ENCODE measurements at regions not wholly inside any gene's neighbourhood (a gene's known extent, or its start where the extent isn't known, plus 50 kb on each side); places are given as distances from the start of the nearest gene placed in this dataset.

- Histone ChIP-seq H3K27me3 (ENCODE audit: control insufficient read depth in 1 of 2, insufficient read depth in 2 of 2, low read length in 2 of 2) (no peaks in the 10 kb centered on the region), H3K36me3 (ENCODE audit: insufficient read depth, low read length) (no peaks in the 10 kb centered on the region), H3K4me1 (ENCODE audit: insufficient read depth, low read length) (no peaks in the 10 kb centered on the region), H3K4me3 (ENCODE audit: low read depth in 1 of 2, low read length in 2 of 2) (no peak overlapping the region), H3K27ac (ENCODE audit: low read depth, low read length) (no peak overlapping the region), H3K9ac (ENCODE audit: low read length) (no peak overlapping the region), H3K9me3 (ENCODE audit: low read length) (no peaks in the 10 kb centered on the region)
Observed at GRCh38 chr4:125132729-125133128, 182.0 kb upstream of the FAT4 start.

DNA sequence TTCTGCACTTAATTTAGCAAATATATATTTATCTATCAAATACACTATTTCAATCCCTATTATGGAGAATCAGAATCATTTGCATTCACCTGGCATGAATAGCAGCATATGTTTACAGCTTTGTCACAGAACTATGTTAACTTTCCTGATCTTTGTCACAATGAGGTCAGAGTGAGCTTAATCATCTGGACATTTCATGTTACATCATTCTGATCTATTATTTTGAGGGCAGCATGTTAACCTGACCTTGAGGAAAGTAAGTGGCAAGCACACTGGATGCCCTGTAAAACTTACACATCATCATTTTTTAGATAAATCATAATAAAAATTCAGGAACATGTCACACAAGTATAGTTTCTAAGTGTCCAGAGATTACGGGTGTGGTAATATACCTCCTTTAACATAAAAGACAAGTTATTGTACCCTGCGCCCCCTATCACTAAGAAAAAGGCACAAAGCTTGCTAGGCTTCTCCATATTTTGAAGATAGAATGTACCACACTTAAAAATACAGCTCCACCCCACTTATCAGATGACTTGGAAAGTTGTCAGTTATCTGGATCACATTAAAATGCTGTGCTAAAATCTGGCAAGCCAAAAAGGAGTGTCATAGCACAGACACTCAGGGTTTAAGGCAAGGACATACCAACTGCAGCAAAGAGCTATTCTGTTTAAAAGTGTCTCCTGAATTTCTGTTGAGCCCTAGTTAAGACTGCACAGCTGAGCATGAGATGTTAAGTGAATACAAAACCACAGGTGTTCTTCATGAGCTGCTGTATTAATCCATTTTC is 182.7 kb upstream of the FAT4 start:
- Histone ChIP-seq H3K36me3 (ENCODE audit: insufficient read depth, low read length) (no peaks in the 10 kb centered on the region), H3K9ac (ENCODE audit: low read length) (no peak overlapping the region), H3K4me1 (ENCODE audit: insufficient read depth, low read length) (no peaks in the 10 kb centered on the region), H3K27me3 (ENCODE audit: control insufficient read depth in 1 of 2, insufficient read depth in 2 of 2, low read length in 2 of 2) (no peaks in the 10 kb centered on the region), H3K4me3 (ENCODE audit: low read depth in 1 of 2, low read length in 2 of 2) (no peak overlapping the region), H3K27ac (ENCODE audit: low read depth, low read length) (no peak overlapping the region), H3K9me3 (ENCODE audit: low read length) (no peaks in the 10 kb centered on the region)

GRCh38 chr4:125125276-125125675 is 189.5 kb upstream of the FAT4 start:
- H3K27me3 ChIP-seq (ENCODE audit: control insufficient read depth in 1 of 2, insufficient read depth in 2 of 2, low read length in 2 of 2) = no peaks in the 10 kb centered on the region
- H3K4me1 ChIP-seq (ENCODE audit: insufficient read depth, low read length) = no peaks in the 10 kb centered on the region
- no peaks in the 10 kb centered on the region for H3K36me3 ChIP-seq (ENCODE audit: insufficient read depth, low read length)
- H3K27ac ChIP-seq (ENCODE audit: low read depth, low read length) = no peak overlapping the region
- H3K9ac ChIP-seq (ENCODE audit: low read length) = no peak overlapping the region
- no peak overlapping the region for H3K4me3 ChIP-seq (ENCODE audit: low read depth in 1 of 2, low read length in 2 of 2)
- no peaks in the 10 kb centered on the region for H3K9me3 ChIP-seq (ENCODE audit: low read length)

GRCh38 chr4:125123570-125124109 is 191.1 kb upstream of the FAT4 start:
- no peaks in the 10 kb centered on the region for H3K9me3 ChIP-seq (ENCODE audit: low read length)
- H3K9ac ChIP-seq (ENCODE audit: low read length) = no peak overlapping the region
- H3K36me3 ChIP-seq (ENCODE audit: insufficient read depth, low read length) = no peaks in the 10 kb centered on the region
- H3K27ac ChIP-seq (ENCODE audit: low read depth, low read length) = no peak overlapping the region
- H3K4me3 ChIP-seq (ENCODE audit: low read depth in 1 of 2, low read length in 2 of 2) = no peak overlapping the region
- H3K4me1 ChIP-seq (ENCODE audit: insufficient read depth, low read length) = no peaks in the 10 kb centered on the region
- no peaks in the 10 kb centered on the region for H3K27me3 ChIP-seq (ENCODE audit: control insufficient read depth in 1 of 2, insufficient read depth in 2 of 2, low read length in 2 of 2)

DNA sequence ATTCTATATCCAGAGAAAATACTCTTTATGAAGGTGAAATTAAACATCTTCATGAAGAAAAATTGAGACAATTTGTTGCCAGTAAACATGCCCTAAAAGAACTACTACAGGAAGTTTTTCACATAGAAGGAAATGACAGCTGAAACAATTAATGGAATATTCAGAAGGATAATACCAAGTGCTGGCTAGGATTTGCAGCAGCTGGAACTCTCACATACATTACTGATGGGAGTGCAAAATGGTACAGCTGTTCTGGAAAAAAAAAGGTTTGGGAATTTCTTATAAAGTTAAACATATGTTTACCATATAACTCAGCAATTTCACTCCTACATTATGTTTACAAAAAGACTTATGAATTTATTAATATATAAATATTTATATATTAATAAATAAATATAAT is 193.2 kb upstream of the FAT4 start:
- Histone ChIP-seq H3K27ac (ENCODE audit: low read depth, low read length) (no peak overlapping the region), H3K9ac (ENCODE audit: low read length) (no peak overlapping the region), H3K36me3 (ENCODE audit: insufficient read depth, low read length) (no peaks in the 10 kb centered on the region), H3K4me3 (ENCODE audit: low read depth in 1 of 2, low read length in 2 of 2) (no peak overlapping the region), H3K9me3 (ENCODE audit: low read length) (no peaks in the 10 kb centered on the region), H3K4me1 (ENCODE audit: insufficient read depth, low read length) (no peaks in the 10 kb centered on the region), H3K27me3 (ENCODE audit: control insufficient read depth in 1 of 2, insufficient read depth in 2 of 2, low read length in 2 of 2) (no peaks in the 10 kb centered on the region)

DNA sequence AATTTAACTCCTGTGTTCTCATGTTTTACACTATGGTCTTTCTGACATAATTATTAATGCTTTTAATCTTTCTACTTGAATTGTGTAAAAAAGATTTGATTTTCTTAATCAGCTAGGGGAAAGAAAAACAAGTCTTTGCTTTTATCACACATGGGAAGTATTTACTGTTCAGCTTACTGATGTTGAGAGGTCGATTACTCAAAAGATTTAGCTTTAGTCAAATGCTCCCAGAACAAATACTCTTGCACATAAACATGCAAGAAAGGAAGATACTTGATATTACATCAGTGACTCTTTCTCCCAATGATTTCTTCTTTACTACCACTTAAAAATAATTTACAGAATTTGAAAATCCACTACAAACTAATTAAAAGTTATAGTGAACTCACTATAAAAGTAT is 198.3 kb upstream of the FAT4 start:
- Histone ChIP-seq H3K4me3 (ENCODE audit: low read depth in 1 of 2, low read length in 2 of 2) (no peak overlapping the region), H3K36me3 (ENCODE audit: insufficient read depth, low read length) (no peaks in the 10 kb centered on the region), H3K4me1 (ENCODE audit: insufficient read depth, low read length) (no peaks in the 10 kb centered on the region), H3K27ac (ENCODE audit: low read depth, low read length) (no peak overlapping the region), H3K9ac (ENCODE audit: low read length) (no peak overlapping the region), H3K9me3 (ENCODE audit: low read length) (no peaks in the 10 kb centered on the region), H3K27me3 (ENCODE audit: control insufficient read depth in 1 of 2, insufficient read depth in 2 of 2, low read length in 2 of 2) (no peaks in the 10 kb centered on the region)

- no peak overlapping the region for H3K4me3 ChIP-seq (ENCODE audit: low read depth in 1 of 2, low read length in 2 of 2)
- H3K27me3 ChIP-seq (ENCODE audit: control insufficient read depth in 1 of 2, insufficient read depth in 2 of 2, low read length in 2 of 2) = no peaks in the 10 kb centered on the region
- no peaks in the 10 kb centered on the region for H3K36me3 ChIP-seq (ENCODE audit: insufficient read depth, low read length)
- H3K9me3 ChIP-seq (ENCODE audit: low read length) = no peaks in the 10 kb centered on the region
- no peak overlapping the region for H3K27ac ChIP-seq (ENCODE audit: low read depth, low read length)
- H3K9ac ChIP-seq (ENCODE audit: low read length) = no peak overlapping the region
- no peaks in the 10 kb centered on the region for H3K4me1 ChIP-seq (ENCODE audit: insufficient read depth, low read length)
Observed at GRCh38 chr4:125115941-125116340, 198.8 kb upstream of the FAT4 start.

DNA sequence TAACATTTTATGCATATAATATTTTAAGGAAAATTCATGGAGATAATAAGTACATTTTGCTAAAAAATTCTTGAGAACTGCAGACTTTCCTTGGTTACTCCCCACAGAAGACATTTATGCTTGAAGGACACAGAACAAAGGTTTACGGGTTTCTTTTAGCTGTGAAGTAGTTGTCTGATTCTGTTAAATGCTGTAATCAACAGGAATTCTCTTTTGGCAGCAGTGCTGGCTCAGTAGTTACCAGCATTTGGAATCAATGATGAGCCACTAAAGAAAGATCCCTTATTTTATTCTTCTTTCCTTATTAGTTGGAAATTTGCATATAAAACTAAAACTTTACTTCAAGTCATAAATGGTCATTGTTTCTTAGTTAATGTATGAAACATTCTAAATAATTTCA is 199.3 kb upstream of the FAT4 start:
- H3K4me3 ChIP-seq (ENCODE audit: low read depth in 1 of 2, low read length in 2 of 2) = no peak overlapping the region
- no peaks in the 10 kb centered on the region for H3K36me3 ChIP-seq (ENCODE audit: insufficient read depth, low read length)
- H3K9ac ChIP-seq (ENCODE audit: low read length) = no peak overlapping the region
- no peaks in the 10 kb centered on the region for H3K4me1 ChIP-seq (ENCODE audit: insufficient read depth, low read length)
- H3K27me3 ChIP-seq (ENCODE audit: control insufficient read depth in 1 of 2, insufficient read depth in 2 of 2, low read length in 2 of 2) = no peaks in the 10 kb centered on the region
- no peak overlapping the region for H3K27ac ChIP-seq (ENCODE audit: low read depth, low read length)
- no peaks in the 10 kb centered on the region for H3K9me3 ChIP-seq (ENCODE audit: low read length)

- H3K36me3 ChIP-seq (ENCODE audit: insufficient read depth, low read length) = no peaks in the 10 kb centered on the region
- no peaks in the 10 kb centered on the region for H3K9me3 ChIP-seq (ENCODE audit: low read length)
- H3K4me1 ChIP-seq (ENCODE audit: insufficient read depth, low read length) = no peaks in the 10 kb centered on the region
Observed at GRCh38 chr4:125112536-125112935, 202.2 kb upstream of the FAT4 start.

DNA sequence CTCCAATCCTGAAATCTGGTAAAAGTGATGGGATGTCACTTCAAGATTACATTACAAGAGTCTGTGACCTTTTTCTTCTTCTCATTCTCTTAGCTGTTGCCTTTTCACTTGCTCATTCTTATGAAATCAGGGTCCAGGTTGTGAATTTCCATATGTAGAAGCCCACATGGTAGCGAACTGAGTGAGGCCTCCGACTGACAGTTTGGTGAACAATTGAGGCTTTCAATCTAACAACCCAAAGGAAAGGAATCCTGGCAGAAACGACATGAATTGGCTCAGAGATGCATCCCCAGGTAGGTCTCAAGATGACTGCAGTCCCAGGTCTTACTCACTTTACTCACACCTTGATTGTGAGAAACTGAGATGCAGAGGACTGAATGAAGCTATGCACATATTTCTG is 203.4 kb upstream of the FAT4 start:
- no peak overlapping the region for H3K9ac ChIP-seq (ENCODE audit: low read length)
- no peak overlapping the region for H3K4me3 ChIP-seq (ENCODE audit: low read depth in 1 of 2, low read length in 2 of 2)
- H3K27ac ChIP-seq (ENCODE audit: low read depth, low read length) = no peak overlapping the region
- H3K27me3 ChIP-seq (ENCODE audit: control insufficient read depth in 1 of 2, insufficient read depth in 2 of 2, low read length in 2 of 2) = no peaks in the 10 kb centered on the region
- H3K36me3 ChIP-seq (ENCODE audit: insufficient read depth, low read length) = no peaks in the 10 kb centered on the region
- H3K4me1 ChIP-seq (ENCODE audit: insufficient read depth, low read length) = no peaks in the 10 kb centered on the region
- no peaks in the 10 kb centered on the region for H3K9me3 ChIP-seq (ENCODE audit: low read length)

More at GRCh38 chr4:125112536-125112935, 202.2 kb upstream of the FAT4 start:
- H3K4me3 ChIP-seq (ENCODE audit: low read depth in 1 of 2, low read length in 2 of 2) = no peak overlapping the region
- H3K9ac ChIP-seq (ENCODE audit: low read length) = no peak overlapping the region
- no peaks in the 10 kb centered on the region for H3K27me3 ChIP-seq (ENCODE audit: control insufficient read depth in 1 of 2, insufficient read depth in 2 of 2, low read length in 2 of 2)
- H3K27ac ChIP-seq (ENCODE audit: low read depth, low read length) = no peak overlapping the region

DNA sequence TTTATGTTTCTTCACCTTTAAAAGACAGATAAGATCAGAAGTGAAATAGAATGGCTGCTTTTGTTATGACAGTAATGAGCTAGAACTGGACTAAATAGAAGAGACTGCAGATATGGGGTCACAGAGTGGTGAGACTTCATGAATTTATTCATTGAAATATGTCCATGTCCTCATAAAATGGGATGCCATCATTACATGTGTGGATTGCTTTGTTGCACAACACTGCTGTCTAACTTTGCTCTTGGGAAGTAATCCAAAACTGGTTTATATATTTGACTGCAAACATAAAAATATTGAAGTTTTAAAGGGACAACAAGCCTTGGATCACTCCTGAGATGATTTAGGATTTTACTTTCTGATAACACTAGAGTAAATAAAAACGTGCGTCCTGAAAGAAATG is 209.2 kb upstream of the FAT4 start:
- Histone ChIP-seq H3K27ac (ENCODE audit: low read depth, low read length) (no peak overlapping the region), H3K36me3 (ENCODE audit: insufficient read depth, low read length) (no peaks in the 10 kb centered on the region), H3K4me3 (ENCODE audit: low read depth in 1 of 2, low read length in 2 of 2) (no peak overlapping the region), H3K27me3 (ENCODE audit: control insufficient read depth in 1 of 2, insufficient read depth in 2 of 2, low read length in 2 of 2) (no peaks in the 10 kb centered on the region), H3K9ac (ENCODE audit: low read length) (no peak overlapping the region), H3K4me1 (ENCODE audit: insufficient read depth, low read length) (no peaks in the 10 kb centered on the region), H3K9me3 (ENCODE audit: low read length) (no peaks in the 10 kb centered on the region)

DNA sequence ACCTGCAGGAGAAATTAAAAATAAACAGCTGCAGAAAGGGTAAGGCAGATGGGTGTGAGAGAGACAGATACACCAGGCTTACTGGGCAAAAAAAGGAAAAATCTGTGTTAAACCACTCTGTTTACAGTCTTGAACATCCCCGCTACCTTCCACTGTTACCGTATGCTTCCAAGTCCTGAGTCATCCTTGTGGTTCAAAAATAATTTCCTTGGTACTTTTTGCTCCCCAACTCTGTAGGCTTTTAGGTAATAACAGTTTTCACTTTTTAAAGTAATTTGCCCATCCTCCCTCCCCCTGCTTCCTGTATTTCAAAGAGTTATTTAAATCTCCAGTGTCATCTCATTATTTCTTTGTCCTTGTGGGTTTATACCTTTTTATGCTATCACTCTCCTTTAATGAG is 210.1 kb upstream of the FAT4 start:
- H3K9ac ChIP-seq (ENCODE audit: low read length) = no peak overlapping the region
- no peaks in the 10 kb centered on the region for H3K4me1 ChIP-seq (ENCODE audit: insufficient read depth, low read length)
- H3K27ac ChIP-seq (ENCODE audit: low read depth, low read length) = no peak overlapping the region
- H3K27me3 ChIP-seq (ENCODE audit: control insufficient read depth in 1 of 2, insufficient read depth in 2 of 2, low read length in 2 of 2) = no peaks in the 10 kb centered on the region
- no peak overlapping the region for H3K4me3 ChIP-seq (ENCODE audit: low read depth in 1 of 2, low read length in 2 of 2)
- H3K9me3 ChIP-seq (ENCODE audit: low read length) = no peaks in the 10 kb centered on the region
- no peaks in the 10 kb centered on the region for H3K36me3 ChIP-seq (ENCODE audit: insufficient read depth, low read length)
